Heart left ventricle (tissue), 13 donors: ENCODE measurements at regions not wholly inside any gene's neighbourhood (a gene's known extent, or its start where the extent isn't known, plus 50 kb on each side); places are given as distances from the start of the nearest gene placed in this dataset.

Experiments
- CTCF ChIP-seq, 12 donors: fragments of 200-600 bp; sonication (generic) in 4 of 12; IDR thresholded peaks; one replicate each; pipeline versions ENCODE4 v1.5.0 to v1.8.0; 2018 to 2022; ENCODE audit warnings: antibody characterized with exemption in 12 of 12, mild to moderate bottlenecking in 5 of 12
- POLR2A ChIP-seq, 2 donors: fragments of 450-650 bp; IDR thresholded peaks; one replicate each; pipeline ENCODE4 v1.6.1; 2017; ENCODE audit warnings: antibody characterized with exemption in 2 of 2, mild to moderate bottlenecking in 2 of 2, moderate library complexity in 2 of 2
- donor health status: ischemic (EF 13 %, LVEDD 7.1; RV severe dilation, severe dysfunction).
- donor health status: DM: no; HTN: yes; CAD: no.
- donor health status: DM: no; HTN: no; CAD: no.
- donor health status: ischemic (EF 25% LVEDD 6.9; RV normal size, moderate dysfunction).
- donor health status: ischemic (EF 25% LVEDD 5.7; RV mildly dilated, moderate dysfunction).
- donor health status: ischemic (EF 35%, LVEDD 5.7; RV mildly dilated, moderate dysfunction).
- donor health status: nonischemic (EF 11% LVEDD 7.7; RV severe dilation, severe dysfunction).
- donor health status: DM: yes; HTN: yes; CAD: no.
- donor health status: PGD.
- donor health status: ischemic (EF 29% LVEDD 5.4; RV normal size, mild dysfunction).
- donor health status: nonischemic (EF 23%, LVEDD 6.1; RV moderate dilation, normal function).

- TF ChIP-seq POLR2A (IDR thresholded peaks at IDR 0.05) (no peak), CTCF (IDR thresholded peaks at IDR 0.05) (no peak)
Observed at GRCh38 chr2:138414014-138414413, 87.6 kb upstream of the SPOPL start.
